ENCODE measurements at regions not wholly inside any gene's neighbourhood (a gene's known extent, or its start where the extent isn't known, plus 50 kb on each side); places are given as distances from the start of the nearest gene placed in this dataset.

DNA sequence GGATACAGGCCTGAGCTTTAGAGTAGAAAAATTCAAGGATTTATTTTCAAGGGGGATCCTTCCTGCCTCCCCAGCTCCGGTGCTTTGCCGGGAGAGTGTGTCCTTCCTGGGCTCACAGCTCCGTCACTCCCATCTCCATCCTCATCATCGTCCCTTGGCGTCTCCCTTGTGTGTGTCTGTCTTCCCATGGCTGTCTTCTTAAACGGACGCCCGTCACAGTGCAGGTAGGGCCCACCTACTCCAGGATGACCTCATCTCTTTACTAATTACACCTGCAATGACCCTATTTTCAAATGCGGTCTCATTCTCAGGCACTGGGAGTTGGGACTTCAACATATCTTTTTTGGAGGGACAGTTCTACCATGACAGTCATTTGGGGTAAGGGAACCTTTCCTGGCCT lies 320.3 kb upstream of the C1orf174 start:
- H3K79me2 ChIP-seq (ENCODE audit: insufficient read depth, low read depth): no peaks in the 10 kb centered on the region
- H3K4me1 ChIP-seq (ENCODE audit: low read depth, poor library complexity, severe bottlenecking): no peaks in the 10 kb centered on the region
- H2AFZ ChIP-seq (ENCODE audit: low read depth): no peak overlapping the region
- no peaks in the 10 kb centered on the region; the same call in 1 of the 2 replicates for H3K27me3 ChIP-seq (ENCODE audit: insufficient read depth, low read depth)
- H3K4me2 ChIP-seq: no peak overlapping the region
- no peaks in the 10 kb centered on the region for H3K36me3 ChIP-seq (ENCODE audit: insufficient read depth)
- H4K20me1 ChIP-seq (ENCODE audit: insufficient read depth): no peaks in the 10 kb centered on the region
- H3K9ac ChIP-seq: no peak overlapping the region
- H3K27ac ChIP-seq: no peak overlapping the region
- no peak overlapping the region for H3K4me3 ChIP-seq (IDR thresholded peaks at IDR 0.05; ENCODE audit: insufficient read depth, low read depth, low read length)
- TF ChIP-seq CTCF (conservative IDR thresholded peaks at IDR 0.05; ENCODE audit: low read depth, low read length): no peak

DNA sequence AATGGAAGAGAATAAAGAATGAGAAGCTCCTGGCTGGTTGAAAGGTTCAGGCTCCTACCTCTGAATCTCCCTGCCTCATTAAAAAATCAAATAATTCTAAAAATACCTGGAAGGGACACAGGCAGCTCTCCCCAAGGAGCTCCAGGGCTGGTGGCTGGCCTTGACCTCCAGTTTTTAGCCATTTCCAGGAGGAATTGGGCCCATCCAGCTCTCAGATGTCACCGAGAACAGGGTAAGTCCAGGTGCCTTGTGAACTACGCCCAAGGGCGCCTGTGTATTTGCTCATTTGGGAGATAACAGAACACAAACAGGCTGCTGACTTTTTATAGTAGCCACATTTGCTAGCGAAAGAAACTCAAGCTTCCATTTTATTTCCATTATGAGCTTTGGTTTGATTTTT lies 321.0 kb upstream of the C1orf174 start:
- Histone ChIP-seq H3K27me3 (ENCODE audit: insufficient read depth, low read depth) (no peaks in the 10 kb centered on the region; the same call in 1 of the 2 replicates), H3K36me3 (ENCODE audit: insufficient read depth) (no peaks in the 10 kb centered on the region), H3K9ac (no peak overlapping the region), H2AFZ (ENCODE audit: low read depth) (no peak overlapping the region), H3K4me1 (ENCODE audit: low read depth, poor library complexity, severe bottlenecking) (no peaks in the 10 kb centered on the region), H4K20me1 (ENCODE audit: insufficient read depth) (no peaks in the 10 kb centered on the region), H3K4me2 (no peak overlapping the region), H3K79me2 (ENCODE audit: insufficient read depth, low read depth) (no peaks in the 10 kb centered on the region), H3K27ac (no peak overlapping the region), H3K4me3 (IDR thresholded peaks at IDR 0.05; ENCODE audit: insufficient read depth, low read depth, low read length) (no peak overlapping the region)
- TF ChIP-seq CTCF (conservative IDR thresholded peaks at IDR 0.05; ENCODE audit: low read depth, low read length): no peak

GRCh38 chr1:4224684-4225467 lies 324.8 kb upstream of the C1orf174 start:
- Histone ChIP-seq H3K27me3 (ENCODE audit: insufficient read depth, low read depth) (no peaks in the 10 kb centered on the region; the same call in 1 of the 2 replicates), H3K4me2 (no peak overlapping the region), H3K4me3 (IDR thresholded peaks at IDR 0.05; ENCODE audit: insufficient read depth, low read depth, low read length) (no peak overlapping the region), H2AFZ (ENCODE audit: low read depth) (no peak overlapping the region), H4K20me1 (ENCODE audit: insufficient read depth) (no peaks in the 10 kb centered on the region), H3K27ac (no peak overlapping the region), H3K79me2 (ENCODE audit: insufficient read depth, low read depth) (no peaks in the 10 kb centered on the region), H3K9ac (no peak overlapping the region), H3K4me1 (ENCODE audit: low read depth, poor library complexity, severe bottlenecking) (no peaks in the 10 kb centered on the region), H3K36me3 (ENCODE audit: insufficient read depth) (no peaks in the 10 kb centered on the region)
- TF ChIP-seq CTCF (conservative IDR thresholded peaks at IDR 0.05; ENCODE audit: low read depth, low read length): no peak

- TF ChIP-seq CTCF (conservative IDR thresholded peaks at IDR 0.05; ENCODE audit: low read depth, low read length): no peak
- H3K9ac ChIP-seq: no peak overlapping the region
- no peaks in the 10 kb centered on the region for H4K20me1 ChIP-seq (ENCODE audit: insufficient read depth)
- no peak overlapping the region for H3K4me2 ChIP-seq
- no peak overlapping the region for H2AFZ ChIP-seq (ENCODE audit: low read depth)
- no peak overlapping the region for H3K27ac ChIP-seq
- no peak overlapping the region for H3K4me3 ChIP-seq (IDR thresholded peaks at IDR 0.05; ENCODE audit: insufficient read depth, low read depth, low read length)
- H3K4me1 ChIP-seq (ENCODE audit: low read depth, poor library complexity, severe bottlenecking): no peaks in the 10 kb centered on the region
- no peaks in the 10 kb centered on the region for H3K79me2 ChIP-seq (ENCODE audit: insufficient read depth, low read depth)
- peaks cover 10% of the 10 kb centered on the region; the same call in 1 of the 2 replicates for H3K27me3 ChIP-seq (ENCODE audit: insufficient read depth, low read depth)
- H3K36me3 ChIP-seq (ENCODE audit: insufficient read depth): no peaks in the 10 kb centered on the region
Observed at GRCh38 chr1:4227986-4228385, 327.9 kb upstream of the C1orf174 start.
